HepG2 (cell line): ENCODE measurements at regions not wholly inside any gene's neighbourhood (a gene's known extent, or its start where the extent isn't known, plus 50 kb on each side); places are given as distances from the start of the nearest gene placed in this dataset.

Experiments used
- ATAC-seq: fragments of 200-7000 bp; cut with Tn5 transposase; 3 replicates; pipeline ENCODE4 v1.9.1; 2020; ENCODE audit warnings: mild to moderate bottlenecking, moderate library complexity
- BruUV-seq: library from RNA; stranded (reverse); fragments of 400-500 nt; replicated peaks from 2 replicates; lab custom pipeline; 2021; lab: Mats Ljungman, UMichigan
- CTCF ChIA-PET: fragments of 300-600 bp; formaldehyde crosslinking; extraction: SDS; loops from one replicate; lab custom pipeline; 2021; ENCODE audit warnings: low total read pairs, inconsistent platforms, low intra/inter-chr PET ratio; lab: Yijun Ruan, JAX
- POLR2A ChIA-PET: fragments of 350-600 bp; sonication (Branson Sonifier 250); formaldehyde crosslinking; loops from one replicate; lab custom pipeline; 2020; ENCODE audit warnings: antibody characterized with exemption, inconsistent platforms; lab: Yijun Ruan, JAX
- DNase-seq: peaks from one replicate; pipeline ENCODE4 v3.0.0-alpha.2; 2015; ENCODE audit warnings: low spot score
- FAIRE-seq: peaks from 3 replicates; lab custom pipeline; 2011; peaks lifted over from hg19 to GRCh38; lab: Jason Lieb, UNC
- H2AFZ ChIP-seq: one replicate; pipeline ENCODE4 v1.6.1; 2011; ENCODE audit warnings: low read length, inconsistent platforms
- H3K27ac ChIP-seq: fragments of 300-600 bp; 3 replicates; pipeline ENCODE4 v1.8.0; 2011; ENCODE audit warnings: mixed run types, mild to moderate bottlenecking, mixed read lengths, low read length, inconsistent platforms; ENCODE audit not compliant: insufficient read depth; ENCODE audit errors: extremely low read length
- H3K27me3 ChIP-seq, 2 experiments: fragments of 200-600 bp in 1 of 2; 2 replicates in 1 of 2; 3 replicates in 1 of 2; pipeline versions ENCODE4 v1.6.0 to v1.8.0; 2011; ENCODE audit warnings: low read length in 2 of 2, mild to moderate bottlenecking in 2 of 2, moderate library complexity in 2 of 2, inconsistent platforms in 1 of 2; ENCODE audit not compliant: insufficient read depth in 2 of 2, control insufficient read depth in 1 of 2
- H3K36me3 ChIP-seq, 2 experiments: fragments of 200-600 bp in 1 of 2; replicated peaks in 1 of 2; 2 replicates in 1 of 2; 3 replicates in 1 of 2; pipeline versions ENCODE4 v1.5.1 to v1.8.0; 2011; ENCODE audit warnings: low read length in 2 of 2, inconsistent platforms in 1 of 2; ENCODE audit not compliant: insufficient read depth in 2 of 2, control insufficient read depth in 1 of 2
- H3K4me1 ChIP-seq: 2 replicates; pipeline ENCODE4 v1.5.1; 2012; ENCODE audit warnings: low read length, inconsistent platforms; ENCODE audit not compliant: insufficient read depth
- H3K4me2 ChIP-seq: 2 replicates; pipeline ENCODE4 v1.6.0; 2011; ENCODE audit warnings: low read depth, low read length, inconsistent platforms
- H3K4me3 ChIP-seq, 3 experiments: fragments of 200-600 bp in 1 of 3; sonication (generic), shearing (Covaris generic) in 1 of 3; replicated peaks in 1 of 3; 2 replicates each; pipeline ENCODE4 v1.5.1; 2011 to 2016; ENCODE audit warnings: low read length in 3 of 3, inconsistent platforms in 2 of 3, low read depth in 2 of 3, mild to moderate bottlenecking in 2 of 3, control low read depth in 1 of 3, mixed read lengths in 1 of 3; ENCODE audit not compliant: insufficient read depth in 1 of 3
- H3K79me2 ChIP-seq: one replicate; pipeline ENCODE4 v1.6.1; 2011; ENCODE audit warnings: low read length, inconsistent platforms; ENCODE audit not compliant: insufficient read depth
- H3K9ac ChIP-seq: 2 replicates; pipeline ENCODE4 v1.6.0; 2011; ENCODE audit warnings: mild to moderate bottlenecking, low read depth, low read length, inconsistent platforms; ENCODE audit not compliant: insufficient read depth
- H3K9me3 ChIP-seq: 2 replicates; pipeline ENCODE4 v1.5.1; 2012; ENCODE audit warnings: mild to moderate bottlenecking, low read length
- H4K20me1 ChIP-seq: 2 replicates; pipeline ENCODE4 v1.6.0; 2011; ENCODE audit warnings: inconsistent platforms, mild to moderate bottlenecking, low read length, moderate library complexity; ENCODE audit not compliant: insufficient read depth
- GABPB1 ChIP-seq: IDR thresholded peaks from 2 replicates; pipeline ENCODE4 v1.6.1; 2016; ENCODE audit warnings: mild to moderate bottlenecking, missing genetic modification reagents, moderate library complexity, missing compliant biosample characterization
- KLF15 ChIP-seq: sonication (generic); formaldehyde crosslinking; IDR thresholded peaks from 2 replicates; pipeline ENCODE4 v1.8.1; 2023; ENCODE audit warnings: borderline replicate concordance, mild to moderate bottlenecking, inconsistent platforms, missing genetic modification reagents, mixed read lengths
- NR2F6 ChIP-seq, 2 experiments: IDR thresholded peaks; 2 replicates each; pipeline ENCODE4 v1.6.1; 2016; ENCODE audit warnings: antibody characterized with exemption in 1 of 2, mild to moderate bottlenecking in 1 of 2
- RARG ChIP-seq: sonication (generic); formaldehyde crosslinking; IDR thresholded peaks from 2 replicates; pipeline ENCODE4 v1.4.0; 2020; ENCODE audit warnings: low read depth, mild to moderate bottlenecking, missing genetic modification reagents
- REL ChIP-seq: sonication (generic); formaldehyde crosslinking; conservative IDR thresholded peaks from 2 replicates; pipeline ENCODE4 v1.8.0; 2022; ENCODE audit warnings: mild to moderate bottlenecking, missing genetic modification reagents, moderate library complexity
- SMAD3 ChIP-seq: sonication (generic); formaldehyde crosslinking; IDR thresholded peaks from 2 replicates; pipeline ENCODE4 v1.4.0; 2020; ENCODE audit warnings: missing genetic modification reagents
- TSC22D2 ChIP-seq: sonication (generic); formaldehyde crosslinking; IDR thresholded peaks from 2 replicates; pipeline ENCODE4 v1.5.1; 2020; ENCODE audit warnings: missing genetic modification reagents, mild to moderate bottlenecking, borderline replicate concordance
- ZNF274 ChIP-seq: sonication (generic); formaldehyde crosslinking; IDR thresholded peaks from 2 replicates; pipeline ENCODE4 v1.5.1; 2020; ENCODE audit warnings: mild to moderate bottlenecking, missing genetic modification reagents
- ZNF343 ChIP-seq: sonication (generic); formaldehyde crosslinking; IDR thresholded peaks from 2 replicates; pipeline ENCODE4 v1.4.0; 2020; ENCODE audit warnings: mild to moderate bottlenecking, missing genetic modification reagents
- ZNF672 ChIP-seq: sonication (generic); formaldehyde crosslinking; IDR thresholded peaks from 2 replicates; pipeline ENCODE4 v1.8.1; 2022; ENCODE audit warnings: missing genetic modification reagents
- WGBS: methylation state at CpG from one replicate; pipeline ENCODE4 v1.1.6; 2017; ENCODE audit warnings: low lambda C conversion rate; 5-methylcytosine and 5-hydroxymethylcytosine counted together
- in situ Hi-C: cut with HindIII; loops from 2 replicates; pipeline ENCODE4 v1.10.0; 2017; ENCODE audit warnings: low pct_unique_long_range_greater_than_20kb; ENCODE audit not compliant: extremely low pct_ligation_motif_present
- intact Hi-C: fragments of 100-400 bp; cut with micrococcal nuclease; formaldehyde crosslinking; loops from one replicate; pipeline ENCODE4 v1.10.0; 2022; ENCODE audit not compliant: unreplicated experiment
- TF ChIP-seq, protein P1 (sequence below): sonication (generic); formaldehyde crosslinking; IDR thresholded peaks from 2 replicates; pipeline ENCODE4 v1.4.0; 2020; ENCODE audit warnings: missing genetic modification reagents
- TF ChIP-seq, protein P2 (sequence below): sonication (generic); formaldehyde crosslinking; IDR thresholded peaks from 2 replicates; pipeline ENCODE4 v1.8.0; 2022; ENCODE audit warnings: mild to moderate bottlenecking, missing genetic modification reagents; ENCODE audit not compliant: insufficient replicate concordance
- TF ChIP-seq, protein P3 (sequence below), 2 experiments: sonication (generic) in 1 of 2; formaldehyde crosslinking in 1 of 2; IDR thresholded peaks; 2 replicates each; pipeline versions ENCODE4 v1.4.0 to v1.6.1; 2016 to 2020; ENCODE audit warnings: borderline replicate concordance in 1 of 2, low read depth in 1 of 2, mild to moderate bottlenecking in 1 of 2, missing genetic modification reagents in 1 of 2

DNA sequence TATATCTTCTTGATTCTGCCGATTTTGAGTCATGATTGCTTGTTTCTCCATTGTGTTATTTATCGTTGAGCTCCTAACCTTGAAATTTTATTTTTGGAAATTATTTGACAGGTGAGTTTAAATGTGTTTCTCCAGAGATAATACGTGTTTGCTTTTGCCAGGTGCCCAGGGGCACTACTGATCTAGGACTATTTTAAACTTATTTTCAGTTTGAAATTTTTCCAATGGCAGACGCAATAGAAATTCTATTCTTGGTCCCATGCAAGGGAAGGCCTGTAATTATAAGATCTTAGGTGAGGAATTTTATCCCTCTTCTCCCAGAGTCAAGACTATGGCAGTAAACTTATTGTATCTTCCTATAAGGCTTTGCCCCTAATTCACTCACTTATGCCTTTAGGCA is 252.8 kb downstream of the AEBP2 start:
- no peaks in the 10 kb centered on the region for H3K9me3 ChIP-seq
- no peak overlapping the region for H3K4me2 ChIP-seq
- no peaks in the 10 kb centered on the region for H3K36me3 ChIP-seq
- CTCF ChIA-PET = no interaction called here
- intact Hi-C loops (no loop called here), in situ Hi-C loops (no loop called here)
- no peaks in the 10 kb centered on the region for H3K79me2 ChIP-seq
- no peak overlapping the region for H3K9ac ChIP-seq
- TF ChIP-seq ZNF274 (CRISPR knock-in tag) = no peak
- no peak for TF ChIP-seq GABPB1
- TF ChIP-seq SMAD3 (CRISPR knock-in tag) = no peak
- TF ChIP-seq RARG (CRISPR knock-in tag) = no peak
- TF ChIP-seq NR2F6 (IDR thresholded peaks at IDR 0.05) = no peak
- no peak for TF ChIP-seq NR2F6 (CRISPR knock-in tag; IDR thresholded peaks at IDR 0.05)
- TF ChIP-seq, protein P1, sequence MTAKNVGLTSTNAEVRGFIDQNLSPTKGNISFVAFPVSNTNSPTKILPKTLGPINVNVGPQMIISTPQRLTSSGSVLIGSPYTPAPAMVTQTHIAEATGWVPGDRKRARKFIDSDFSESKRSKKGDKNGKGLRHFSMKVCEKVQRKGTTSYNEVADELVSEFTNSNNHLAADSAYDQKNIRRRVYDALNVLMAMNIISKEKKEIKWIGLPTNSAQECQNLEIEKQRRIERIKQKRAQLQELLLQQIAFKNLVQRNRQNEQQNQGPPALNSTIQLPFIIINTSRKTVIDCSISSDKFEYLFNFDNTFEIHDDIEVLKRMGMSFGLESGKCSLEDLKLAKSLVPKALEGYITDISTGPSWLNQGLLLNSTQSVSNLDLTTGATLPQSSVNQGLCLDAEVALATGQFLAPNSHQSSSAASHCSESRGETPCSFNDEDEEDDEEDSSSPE (CRISPR knock-in tag) = no peak
- TF ChIP-seq KLF15 (CRISPR knock-in tag) = no peak
- no peak for TF ChIP-seq ZNF672 (CRISPR knock-in tag)
- TF ChIP-seq ZNF343 = no peak
- TF ChIP-seq TSC22D2 (CRISPR knock-in tag) = no peak
- TF ChIP-seq REL = no peak
- TF ChIP-seq, protein P2, sequence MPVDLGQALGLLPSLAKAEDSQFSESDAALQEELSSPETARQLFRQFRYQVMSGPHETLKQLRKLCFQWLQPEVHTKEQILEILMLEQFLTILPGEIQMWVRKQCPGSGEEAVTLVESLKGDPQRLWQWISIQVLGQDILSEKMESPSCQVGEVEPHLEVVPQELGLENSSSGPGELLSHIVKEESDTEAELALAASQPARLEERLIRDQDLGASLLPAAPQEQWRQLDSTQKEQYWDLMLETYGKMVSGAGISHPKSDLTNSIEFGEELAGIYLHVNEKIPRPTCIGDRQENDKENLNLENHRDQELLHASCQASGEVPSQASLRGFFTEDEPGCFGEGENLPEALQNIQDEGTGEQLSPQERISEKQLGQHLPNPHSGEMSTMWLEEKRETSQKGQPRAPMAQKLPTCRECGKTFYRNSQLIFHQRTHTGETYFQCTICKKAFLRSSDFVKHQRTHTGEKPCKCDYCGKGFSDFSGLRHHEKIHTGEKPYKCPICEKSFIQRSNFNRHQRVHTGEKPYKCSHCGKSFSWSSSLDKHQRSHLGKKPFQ (CRISPR knock-in tag) = no peak
- TF ChIP-seq, protein P3, sequence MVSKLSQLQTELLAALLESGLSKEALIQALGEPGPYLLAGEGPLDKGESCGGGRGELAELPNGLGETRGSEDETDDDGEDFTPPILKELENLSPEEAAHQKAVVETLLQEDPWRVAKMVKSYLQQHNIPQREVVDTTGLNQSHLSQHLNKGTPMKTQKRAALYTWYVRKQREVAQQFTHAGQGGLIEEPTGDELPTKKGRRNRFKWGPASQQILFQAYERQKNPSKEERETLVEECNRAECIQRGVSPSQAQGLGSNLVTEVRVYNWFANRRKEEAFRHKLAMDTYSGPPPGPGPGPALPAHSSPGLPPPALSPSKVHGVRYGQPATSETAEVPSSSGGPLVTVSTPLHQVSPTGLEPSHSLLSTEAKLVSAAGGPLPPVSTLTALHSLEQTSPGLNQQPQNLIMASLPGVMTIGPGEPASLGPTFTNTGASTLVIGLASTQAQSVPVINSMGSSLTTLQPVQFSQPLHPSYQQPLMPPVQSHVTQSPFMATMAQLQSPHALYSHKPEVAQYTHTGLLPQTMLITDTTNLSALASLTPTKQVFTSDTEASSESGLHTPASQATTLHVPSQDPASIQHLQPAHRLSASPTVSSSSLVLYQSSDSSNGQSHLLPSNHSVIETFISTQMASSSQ (IDR thresholded peaks at IDR 0.05; ENCODE audit: low read depth) = no peak
- TF ChIP-seq, protein P3 (CRISPR knock-in tag; IDR thresholded peaks at IDR 0.05; ENCODE audit: borderline replicate concordance) = no peak
- no peaks in the 10 kb centered on the region for H3K27me3 ChIP-seq
- H3K4me1 ChIP-seq = no peaks in the 10 kb centered on the region
- H2AFZ ChIP-seq = no peak overlapping the region
- no peak overlapping the region for H3K4me3 ChIP-seq
- no peak overlapping the region for H3K27ac ChIP-seq
- 0% methylated on average over 4 of the region's 4 CpGs for WGBS
- BruUV-seq = no TSS peak
- DNase-seq (no peak), FAIRE-seq (no peak), ATAC-seq (no peak)
- no peaks in the 10 kb centered on the region for H4K20me1 ChIP-seq
- POLR2A ChIA-PET = no interaction called here
